Kidney tubule cell (primary cell): ENCODE measurements at regions not wholly inside any gene's neighbourhood (a gene's known extent, or its start where the extent isn't known, plus 50 kb on each side); places are given as distances from the start of the nearest gene placed in this dataset.

Experiments
- DNase-seq: peaks from one replicate; pipeline ENCODE4 v3.0.0-alpha.2; 2018; ENCODE audit warnings: low spot score

- DNase-seq, result no peak
Observed at GRCh38 chr18:69217196-69218000, 183.3 kb upstream of the DOK6 start.

DNA sequence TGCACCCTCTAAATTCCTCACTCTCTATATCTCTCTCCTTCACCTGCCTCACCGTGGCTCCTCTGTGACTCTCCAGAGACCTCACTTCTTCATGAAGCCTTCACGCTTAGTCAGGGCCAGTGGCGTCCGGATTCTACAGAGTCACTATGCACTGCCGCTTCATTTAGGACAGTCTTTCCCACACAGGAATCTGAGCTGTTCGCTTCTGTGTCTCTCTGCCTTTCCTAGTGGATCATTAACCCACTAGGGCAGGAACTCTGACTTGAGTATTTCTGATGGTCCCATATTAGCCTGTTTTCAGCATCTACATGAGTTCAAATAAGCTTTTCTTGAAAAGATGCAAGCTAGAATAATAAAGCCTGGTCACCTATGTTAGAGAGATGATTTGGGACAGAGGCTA, 180.2 kb upstream of the DOK6 start:
- DNase-seq, result peak; percentile 55

DNA sequence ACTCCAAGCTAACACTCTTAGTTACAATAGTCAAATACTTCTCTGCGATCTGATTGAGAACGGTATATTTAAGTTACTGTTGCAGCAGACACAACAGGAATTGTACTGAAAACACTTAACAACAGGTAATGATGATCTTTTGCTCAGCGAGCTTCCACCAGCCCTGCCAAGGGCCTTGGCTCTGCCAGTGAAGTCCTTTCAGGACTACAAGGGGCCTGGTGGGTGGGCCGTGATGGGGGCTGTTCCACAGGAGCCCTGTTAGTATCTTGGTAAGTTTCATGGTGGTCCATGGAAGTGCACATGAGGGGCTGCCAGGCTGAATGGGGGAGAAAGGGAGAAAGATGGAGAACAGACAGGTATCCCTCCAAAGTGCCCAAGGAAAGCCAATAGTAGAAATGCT, 178.6 kb upstream of the DOK6 start:
- no peak for DNase-seq

GRCh38 chr18:69226971-69227370, 173.7 kb upstream of the DOK6 start:
- DNase-seq, result no peak

GRCh38 chr18:69230204-69230603, 170.5 kb upstream of the DOK6 start:
- no peak for DNase-seq

- no peak for DNase-seq
Observed at GRCh38 chr18:69233465-69234054, 167.1 kb upstream of the DOK6 start.

GRCh38 chr18:69239849-69240674, 160.6 kb upstream of the DOK6 start:
- no peak for DNase-seq

- DNase-seq, result no peak
Observed at GRCh38 chr18:69246027-69246426, 154.7 kb upstream of the DOK6 start.

GRCh38 chr18:69250305-69251151, 150.2 kb upstream of the DOK6 start:
- DNase-seq, result no peak

- DNase-seq, result peak; percentile 58
Observed at GRCh38 chr18:69257861-69258458, 142.7 kb upstream of the DOK6 start.

GRCh38 chr18:69259282-69259681, 141.4 kb upstream of the DOK6 start:
- DNase-seq, result no peak

DNA sequence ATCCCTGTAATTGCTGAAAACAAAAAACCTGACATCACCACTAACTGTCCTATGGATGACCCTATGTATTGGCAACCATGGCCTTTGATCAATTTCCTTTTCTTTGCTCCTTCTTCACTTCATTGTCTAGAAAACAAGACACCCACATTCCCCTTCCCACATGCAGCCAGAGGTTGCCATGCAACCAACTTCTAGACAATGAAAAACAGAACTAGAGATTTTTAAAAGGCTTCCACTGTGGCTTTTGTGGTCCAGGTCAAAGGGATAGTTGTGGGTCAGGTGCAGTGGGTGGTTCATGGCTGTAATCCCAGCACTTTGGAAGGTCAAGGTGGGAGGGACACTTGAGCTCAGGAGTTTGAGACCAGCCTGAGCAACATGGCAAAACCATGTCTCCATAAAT, 139.3 kb upstream of the DOK6 start:
- no peak for DNase-seq

- DNase-seq, result no peak
Observed at GRCh38 chr18:69265656-69266055, 135.0 kb upstream of the DOK6 start.

GRCh38 chr18:69267895-69268294, 132.8 kb upstream of the DOK6 start:
- no peak for DNase-seq

- no peak for DNase-seq
Observed at GRCh38 chr18:69282371-69282770, 118.3 kb upstream of the DOK6 start.

DNA sequence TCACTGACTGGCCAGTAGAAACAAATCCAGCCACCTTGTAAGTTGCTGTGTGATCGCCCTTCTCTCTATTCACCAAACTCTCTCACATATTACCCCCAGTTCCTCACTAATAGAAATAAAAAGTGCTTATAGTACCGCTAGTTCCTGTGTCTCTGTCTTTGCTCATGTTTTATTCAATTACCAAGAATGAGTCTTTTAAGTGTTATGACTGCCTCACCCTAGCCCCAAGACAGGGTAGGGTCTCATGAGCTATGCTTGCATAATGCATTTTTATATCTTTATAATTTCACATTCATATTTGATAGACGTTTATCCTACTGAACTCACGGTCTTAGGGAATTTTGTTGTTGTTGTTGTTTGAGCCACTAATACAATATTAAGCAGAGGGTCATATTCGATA, 109.6 kb upstream of the DOK6 start:
- no peak for DNase-seq

DNA sequence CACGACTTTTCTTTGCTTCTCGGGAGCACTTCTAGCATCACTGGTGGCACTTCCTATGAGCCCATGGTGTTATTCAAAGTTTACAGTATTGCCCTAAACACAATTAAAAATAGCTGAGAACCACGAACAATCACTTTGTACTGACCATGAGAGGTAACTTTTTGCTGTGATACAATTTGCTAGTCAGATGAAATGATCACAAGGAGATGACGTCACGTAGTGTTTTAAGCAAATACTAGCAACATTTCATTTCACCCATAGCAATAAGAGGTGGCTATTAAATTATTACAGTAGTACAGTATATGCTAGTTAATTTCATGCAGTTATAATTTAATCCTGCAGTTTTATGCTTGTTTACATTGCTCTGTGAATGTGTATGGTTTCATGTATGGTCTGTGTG, 108.9 kb upstream of the DOK6 start:
- no peak for DNase-seq

- DNase-seq, result no peak
Observed at GRCh38 chr18:69300185-69300584, 100.5 kb upstream of the DOK6 start.

GRCh38 chr18:69308619-69309018, 92.1 kb upstream of the DOK6 start:
- DNase-seq, result no peak

DNA sequence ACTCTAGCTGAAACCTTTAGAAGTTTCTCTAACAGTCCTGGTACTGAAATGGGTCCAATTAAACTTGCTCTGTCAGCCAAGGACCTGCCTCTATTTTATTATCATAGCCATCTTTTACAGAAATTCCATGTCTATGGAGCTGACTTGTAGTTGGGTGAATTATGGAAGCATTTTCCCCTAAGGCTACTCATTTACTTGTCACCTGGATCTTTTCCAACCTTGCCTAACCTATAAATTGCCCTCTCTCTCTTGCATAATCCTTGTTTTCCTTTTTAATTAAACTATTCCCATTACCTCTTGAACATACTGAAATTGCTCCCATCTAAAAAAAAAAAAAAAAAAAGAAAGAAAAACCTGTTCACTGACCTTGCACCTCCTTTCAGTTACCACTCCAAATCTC, 74.6 kb upstream of the DOK6 start:
- DNase-seq, result no peak

DNA sequence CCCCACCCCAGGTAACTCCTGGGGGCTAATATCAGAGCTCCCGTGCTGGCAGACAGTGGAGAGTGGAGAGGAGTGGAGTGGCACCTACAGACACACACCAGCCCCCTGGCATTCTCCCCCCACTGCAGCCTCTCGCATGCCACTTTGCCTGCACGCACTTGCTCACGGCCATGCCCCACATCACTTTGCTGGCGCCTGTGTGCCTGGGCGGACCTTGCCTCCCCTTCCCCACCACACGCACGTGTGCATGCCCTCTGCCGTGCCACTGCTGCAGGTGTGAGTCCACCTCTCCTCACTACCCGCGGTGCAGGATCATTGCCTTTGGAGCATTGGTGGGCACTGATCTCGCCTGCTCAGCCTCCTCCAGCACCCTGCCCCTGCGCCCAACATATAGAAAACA, 72.6 kb upstream of the DOK6 start:
- DNase-seq, result no peak
